KBM-7 (cell line): ENCODE measurements at regions not wholly inside any gene's neighbourhood (a gene's known extent, or its start where the extent isn't known, plus 50 kb on each side); places are given as distances from the start of the nearest gene placed in this dataset.

ENCODE experiments used
- DNase-seq: peaks from one replicate; pipeline ENCODE4 v3.0.0-alpha.2; 2015
- in situ Hi-C: fragments of 300-500 bp; cut with MboI; formaldehyde crosslinking; loops from 2 replicates; pipeline ENCODE4 v1.14.3; 2020; ENCODE audit warnings: low sequenced_read_pairs, low pct_unique_long_range_greater_than_20kb, mixed read lengths

DNA sequence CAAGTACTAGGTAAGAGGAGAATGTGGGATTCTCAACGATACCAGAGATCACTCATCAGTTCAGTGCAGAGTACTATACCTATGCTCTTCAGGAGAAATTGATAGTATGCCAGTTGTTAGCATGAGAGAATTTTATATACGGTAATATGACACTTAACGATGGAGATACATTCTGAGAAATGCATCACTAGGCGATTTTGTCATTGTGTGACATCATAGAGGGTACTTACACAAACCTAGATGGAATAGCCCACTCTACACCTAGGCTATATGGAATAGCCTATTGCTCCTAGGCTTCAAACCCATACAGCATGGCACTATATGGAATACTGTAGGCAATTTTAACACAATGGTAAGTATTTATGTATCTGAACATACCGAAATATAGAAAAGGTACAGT, 140.2 kb downstream of the SLIT2 start:
- in situ Hi-C loops: no loop called here

GRCh38 chr4:20393486-20394100, 141.9 kb downstream of the SLIT2 start:
- no peak for DNase-seq
- in situ Hi-C loops: no loop called here

More for the DNA sequence above, 140.2 kb downstream of the SLIT2 start:
- DNase-seq: no peak

DNA sequence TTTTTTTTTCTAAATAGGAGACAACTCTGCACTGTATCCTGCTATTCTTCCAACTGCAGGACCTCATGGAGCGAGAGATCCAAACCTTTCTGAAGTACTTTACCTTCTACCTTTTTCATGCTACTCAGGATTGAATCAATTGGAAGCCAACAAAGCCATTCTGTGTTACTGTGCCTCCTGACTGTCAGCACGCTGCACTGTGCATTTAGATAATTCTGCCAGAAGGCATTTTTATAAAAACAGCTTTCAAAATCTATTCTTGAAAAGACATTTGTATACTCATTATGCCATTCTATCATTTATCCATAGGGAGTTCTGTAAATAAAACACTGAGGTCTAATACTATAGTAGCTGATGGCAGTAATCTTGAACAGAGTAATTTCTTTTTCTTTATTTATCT, 142.8 kb downstream of the SLIT2 start:
- DNase-seq: no peak
- in situ Hi-C loops: no loop called here

- DNase-seq: peak; percentile 29
- in situ Hi-C loops: no loop called here
These were observed 143.6 kb downstream of the SLIT2 start for GRCh38 chr4:20395160-20395773.

GRCh38 chr4:20403290-20403689, 151.6 kb downstream of the SLIT2 start:
- no peak for DNase-seq
- in situ Hi-C loops: no loop called here

- in situ Hi-C loops: no loop called here
- DNase-seq: no peak
These were observed 152.1 kb downstream of the SLIT2 start for GRCh38 chr4:20403846-20404245.

GRCh38 chr4:20408611-20409010, 156.9 kb downstream of the SLIT2 start:
- no peak for DNase-seq
- in situ Hi-C loops: no loop called here

GRCh38 chr4:20412072-20412471, 160.4 kb downstream of the SLIT2 start:
- in situ Hi-C loops: no loop called here

GRCh38 chr4:20416800-20417199, 165.1 kb downstream of the SLIT2 start:
- in situ Hi-C loops: no loop called here
- DNase-seq: no peak

More at GRCh38 chr4:20412072-20412471, 160.4 kb downstream of the SLIT2 start:
- DNase-seq: no peak

DNA sequence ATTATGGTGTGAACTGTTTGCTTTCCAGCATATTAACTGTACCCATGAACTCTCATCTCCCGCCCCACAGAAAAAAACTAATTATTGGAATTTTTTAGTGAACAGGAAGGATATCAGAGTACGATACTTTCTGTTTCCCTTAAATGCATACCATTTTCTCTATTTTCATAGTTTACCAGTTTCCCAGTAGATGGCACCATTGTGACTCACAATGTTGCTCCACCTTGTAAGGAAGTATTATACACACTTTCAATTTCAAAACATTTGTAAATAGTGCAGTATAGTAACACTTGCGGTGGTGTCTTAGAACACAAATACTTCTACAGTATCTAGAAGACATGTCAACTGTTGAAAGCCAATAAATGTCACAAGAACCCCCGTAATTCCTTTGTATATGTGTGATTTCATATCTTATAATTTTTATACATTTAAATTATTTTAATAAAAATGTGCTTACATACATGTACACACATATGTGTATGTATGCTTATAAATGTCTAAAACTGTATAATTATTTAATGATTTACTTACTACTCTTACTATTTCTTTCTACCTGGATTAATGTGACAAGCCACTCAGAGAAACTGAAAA, 167.3 kb downstream of the SLIT2 start:
- peak; percentile 51 for DNase-seq

GRCh38 chr4:20420916-20421602, 169.4 kb downstream of the SLIT2 start:
- DNase-seq: no peak
- in situ Hi-C loops: no loop called here

More for the DNA sequence above, 167.3 kb downstream of the SLIT2 start:
- in situ Hi-C loops: no loop called here

DNA sequence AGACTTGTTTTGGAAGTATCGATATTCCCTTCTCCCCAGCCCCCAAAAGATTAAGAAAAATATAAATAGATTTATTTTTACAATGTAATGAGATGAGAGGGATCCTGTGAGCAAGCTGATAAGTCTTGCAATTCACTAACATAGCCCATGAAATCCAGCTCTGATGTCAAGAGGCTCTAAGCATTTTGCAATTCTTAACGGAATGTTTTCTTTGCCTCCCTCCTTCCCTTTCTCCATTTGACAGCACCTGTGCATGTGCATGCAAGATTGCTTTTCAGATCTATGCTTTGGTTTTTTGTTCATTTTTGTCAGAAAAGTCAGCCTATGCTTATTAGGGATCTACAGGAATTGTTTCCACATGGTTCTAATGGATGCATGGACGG, 169.9 kb downstream of the SLIT2 start:
- in situ Hi-C loops: no loop called here
- no peak for DNase-seq

DNA sequence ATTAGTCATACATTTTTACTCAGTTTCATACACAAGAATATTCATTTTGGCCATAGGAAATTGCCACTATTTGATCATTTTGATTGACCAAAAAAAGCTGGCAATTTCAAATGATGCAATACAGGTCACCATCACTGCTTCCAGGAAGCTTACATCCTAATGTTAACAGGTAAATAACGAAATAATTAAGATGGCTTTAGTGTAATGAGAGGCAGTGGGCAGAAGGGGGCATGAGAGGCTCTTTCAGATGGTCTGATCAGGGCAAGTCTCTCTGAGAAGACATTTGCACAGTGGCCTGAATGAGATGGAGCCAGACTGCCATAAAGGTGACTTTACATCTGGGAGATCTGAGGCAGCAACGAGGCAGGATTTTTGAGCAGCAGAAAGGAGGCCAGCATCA, 170.7 kb downstream of the SLIT2 start:
- DNase-seq: peak; percentile 44
- in situ Hi-C loops: no loop called here

DNA sequence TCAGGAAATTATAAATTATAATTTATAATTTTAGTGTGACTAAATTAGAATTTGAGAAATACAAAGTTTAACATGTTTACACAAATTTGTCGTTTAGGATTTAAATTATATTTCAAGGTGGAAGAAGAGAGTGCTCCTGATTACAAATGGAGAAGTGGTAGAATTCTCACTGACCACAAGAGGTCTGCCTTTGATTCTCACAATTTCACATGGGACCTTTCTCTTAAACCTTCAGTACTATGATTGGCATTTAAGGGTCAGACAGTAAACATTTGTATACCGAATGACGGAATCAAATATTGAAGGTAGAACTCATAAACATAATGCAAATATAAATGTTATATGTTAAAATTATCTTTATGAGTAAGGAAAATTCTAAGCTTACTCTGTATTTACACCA, 171.7 kb downstream of the SLIT2 start:
- DNase-seq: no peak

GRCh38 chr4:20426028-20426427, 174.3 kb downstream of the SLIT2 start:
- in situ Hi-C loops: no loop called here

More for the DNA sequence above, 171.7 kb downstream of the SLIT2 start:
- in situ Hi-C loops: no loop called here

GRCh38 chr4:20428436-20429160, 176.9 kb downstream of the SLIT2 start:
- DNase-seq: peak; percentile 11
- in situ Hi-C loops: no loop called here

More at GRCh38 chr4:20426028-20426427, 174.3 kb downstream of the SLIT2 start:
- DNase-seq: no peak

- DNase-seq: no peak
- in situ Hi-C loops: no loop called here
These were observed 178.7 kb downstream of the SLIT2 start for GRCh38 chr4:20430259-20430941.

DNA sequence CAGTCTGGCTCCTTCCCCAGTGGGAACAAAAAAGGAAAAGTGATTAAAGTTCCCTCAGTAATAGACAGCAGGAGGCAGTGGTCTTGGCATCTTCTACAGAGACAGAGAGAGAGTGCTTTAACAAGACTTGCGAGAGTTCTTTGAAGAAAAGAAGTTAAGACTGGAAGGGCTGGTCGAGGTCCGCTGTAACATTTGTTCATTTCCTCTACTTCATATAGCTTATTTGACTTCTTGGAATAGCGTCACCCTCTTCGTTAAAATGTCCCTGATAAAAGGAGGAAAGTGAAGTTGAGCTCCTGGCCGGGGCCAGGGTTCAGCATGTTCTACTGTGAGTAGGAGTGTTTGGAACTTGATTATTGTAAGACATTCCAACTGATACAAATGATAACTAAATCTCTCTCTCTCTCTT, 179.8 kb downstream of the SLIT2 start:
- no peak for DNase-seq
- in situ Hi-C loops: no loop called here

- DNase-seq: no peak
- in situ Hi-C loops: no loop called here
These were observed 180.4 kb downstream of the SLIT2 start for GRCh38 chr4:20432088-20432487.
